HEK293 (cell line): ENCODE measurements at regions not wholly inside any gene's neighbourhood (a gene's known extent, or its start where the extent isn't known, plus 50 kb on each side); places are given as distances from the start of the nearest gene placed in this dataset.

ENCODE experiments used
- CTCF ChIA-PET: fragments of 350-600 bp; formaldehyde crosslinking; extraction: SDS; loops from one replicate; lab custom pipeline; 2021; ENCODE audit warnings: antibody characterized with exemption; lab: Yijun Ruan, JAX
- POLR2A ChIA-PET: fragments of 300-600 bp; formaldehyde crosslinking; extraction: SDS; loops from one replicate; lab custom pipeline; 2020; ENCODE audit warnings: antibody characterized with exemption, inconsistent platforms; lab: Yijun Ruan, JAX
- H3K27ac ChIP-seq: fragments of 200-500 bp; sonication (Bioruptor generic); 2 replicates; pipeline ENCODE4 v1.5.1; 2014; ENCODE audit warnings: low read depth, low read length, control low read depth, inconsistent platforms; ENCODE audit errors: extremely low read depth
- H3K36me3 ChIP-seq, 2 experiments: fragments of 200-500 bp in 1 of 2; sonication (Bioruptor generic) in 1 of 2; 1 replicate in 1 of 2; 2 replicates in 1 of 2; pipeline ENCODE4 v1.5.1; 2014 to 2017; ENCODE audit warnings: inconsistent platforms in 2 of 2, low read length in 2 of 2; ENCODE audit not compliant: control insufficient read depth in 2 of 2, insufficient read depth in 1 of 2
- H3K4me1 ChIP-seq: fragments of 200-500 bp; sonication (Bioruptor generic); 2 replicates; pipeline ENCODE4 v1.5.1; 2014; ENCODE audit warnings: mild to moderate bottlenecking, low read length, inconsistent platforms; ENCODE audit not compliant: control insufficient read depth, insufficient read depth
- H3K4me3 ChIP-seq: 2 replicates; pipeline ENCODE4 v1.5.1; 2011; ENCODE audit warnings: low read depth, mild to moderate bottlenecking, control low read depth, low read length, moderate library complexity
- H3K9me3 ChIP-seq: fragments of 200-500 bp; sonication (Bioruptor generic); 2 replicates; pipeline ENCODE4 v1.5.1; 2014; ENCODE audit warnings: low read depth, low read length, inconsistent platforms; ENCODE audit not compliant: control insufficient read depth, insufficient read depth
- BCL11B ChIP-seq: fragments of 450-650 bp; formaldehyde crosslinking; IDR thresholded peaks from 2 replicates; pipeline ENCODE4 v1.5.1; 2016; ENCODE audit warnings: low read depth, missing biosample characterization, missing genetic modification characterization
- FEZF1 ChIP-seq: fragments of 450-650 bp; formaldehyde crosslinking; IDR thresholded peaks from 2 replicates; pipeline ENCODE4 v1.5.1; 2016; ENCODE audit warnings: missing biosample characterization, missing genetic modification characterization
- OSR2 ChIP-seq: fragments of 450-650 bp; formaldehyde crosslinking; IDR thresholded peaks from 2 replicates; pipeline ENCODE4 v1.5.1; 2016; ENCODE audit warnings: missing biosample characterization, missing genetic modification characterization
- SALL2 ChIP-seq: fragments of 450-650 bp; formaldehyde crosslinking; IDR thresholded peaks from 2 replicates; pipeline ENCODE4 v1.5.0; 2017; ENCODE audit warnings: missing biosample characterization, mild to moderate bottlenecking, missing genetic modification characterization, borderline replicate concordance
- ZBTB7A ChIP-seq: fragments of 450-650 bp; formaldehyde crosslinking; IDR thresholded peaks from 2 replicates; pipeline ENCODE4 v1.5.1; 2016; ENCODE audit warnings: low read depth, missing biosample characterization, missing genetic modification characterization
- ZFP3 ChIP-seq: fragments of 450-650 bp; formaldehyde crosslinking; IDR thresholded peaks from 2 replicates; pipeline ENCODE4 v1.5.1; 2016; ENCODE audit warnings: low read depth, missing biosample characterization, missing genetic modification characterization
- ZNF174 ChIP-seq: fragments of 450-650 bp; formaldehyde crosslinking; IDR thresholded peaks from 2 replicates; pipeline ENCODE4 v1.5.0; 2017; ENCODE audit warnings: missing biosample characterization, mild to moderate bottlenecking, missing genetic modification characterization
- ZNF175 ChIP-seq: fragments of 450-650 bp; formaldehyde crosslinking; IDR thresholded peaks from 2 replicates; pipeline ENCODE4 v1.5.1; 2016; ENCODE audit warnings: missing biosample characterization, missing genetic modification characterization
- ZNF274 ChIP-seq, 2 experiments: fragments of 200-500 bp in 1 of 2; fragments of 450-650 bp in 1 of 2; sonication (Bioruptor generic) in 1 of 2; formaldehyde crosslinking in 1 of 2; IDR thresholded peaks; 2 replicates each; pipeline versions ENCODE4 v1.5.1 to v1.6.1; 2014 to 2016; ENCODE audit warnings: borderline replicate concordance in 1 of 2, inconsistent platforms in 1 of 2, low read length in 1 of 2, missing biosample characterization in 1 of 2, missing genetic modification characterization in 1 of 2
- ZNF423 ChIP-seq: fragments of 450-650 bp; formaldehyde crosslinking; IDR thresholded peaks from 2 replicates; pipeline ENCODE4 v1.5.1; 2016; ENCODE audit warnings: missing biosample characterization, missing genetic modification characterization
- ZNF529 ChIP-seq: fragments of 450-650 bp; formaldehyde crosslinking; IDR thresholded peaks from 2 replicates; pipeline ENCODE4 v1.5.1; 2017; ENCODE audit warnings: missing genetic modification characterization, missing biosample characterization; ENCODE audit not compliant: insufficient replicate concordance
- ZNF776 ChIP-seq: fragments of 450-650 bp; formaldehyde crosslinking; IDR thresholded peaks from 2 replicates; pipeline ENCODE4 v1.5.0; 2017; ENCODE audit warnings: missing biosample characterization, missing genetic modification characterization, borderline replicate concordance
- ZNF791 ChIP-seq: fragments of 450-650 bp; formaldehyde crosslinking; IDR thresholded peaks from 2 replicates; pipeline ENCODE4 v1.5.1; 2016; ENCODE audit warnings: missing biosample characterization, missing genetic modification characterization
- ZNF792 ChIP-seq: fragments of 450-650 bp; formaldehyde crosslinking; IDR thresholded peaks from 2 replicates; pipeline ENCODE4 v1.5.1; 2016; ENCODE audit warnings: missing biosample characterization, missing genetic modification characterization
- ZXDB ChIP-seq: fragments of 450-650 bp; formaldehyde crosslinking; IDR thresholded peaks from 2 replicates; pipeline ENCODE4 v1.5.1; 2016; ENCODE audit warnings: missing biosample characterization, missing genetic modification characterization
- TF ChIP-seq, protein P1 (sequence below): sonication (generic); formaldehyde crosslinking; IDR thresholded peaks from 2 replicates; pipeline ENCODE4 v1.8.1; 2022; ENCODE audit warnings: mild to moderate bottlenecking, moderate library complexity, missing genetic modification reagents
- TF ChIP-seq, protein P2 (sequence below): fragments of 450-650 bp; formaldehyde crosslinking; IDR thresholded peaks from 2 replicates; pipeline ENCODE4 v1.5.1; 2016; ENCODE audit warnings: missing biosample characterization, missing genetic modification characterization
- TF ChIP-seq, protein P3 (sequence below): fragments of 450-650 bp; formaldehyde crosslinking; IDR thresholded peaks from 2 replicates; pipeline ENCODE4 v1.5.1; 2016; ENCODE audit warnings: missing biosample characterization, missing genetic modification characterization, borderline replicate concordance
- TF ChIP-seq, protein P4 (sequence below): fragments of 450-650 bp; formaldehyde crosslinking; optimal IDR thresholded peaks from 2 replicates; pipeline ENCODE3; 2016; ENCODE audit warnings: missing biosample characterization, mild to moderate bottlenecking, missing genetic modification characterization
- TF ChIP-seq, protein P5 (sequence below): fragments of 450-650 bp; formaldehyde crosslinking; IDR thresholded peaks from 2 replicates; pipeline ENCODE4 v1.5.1; 2016; ENCODE audit warnings: missing biosample characterization, missing genetic modification characterization
- TF ChIP-seq, protein P6 (sequence below): fragments of 450-650 bp; formaldehyde crosslinking; IDR thresholded peaks from 2 replicates; pipeline ENCODE4 v1.5.1; 2016; ENCODE audit warnings: missing biosample characterization, missing genetic modification characterization

DNA sequence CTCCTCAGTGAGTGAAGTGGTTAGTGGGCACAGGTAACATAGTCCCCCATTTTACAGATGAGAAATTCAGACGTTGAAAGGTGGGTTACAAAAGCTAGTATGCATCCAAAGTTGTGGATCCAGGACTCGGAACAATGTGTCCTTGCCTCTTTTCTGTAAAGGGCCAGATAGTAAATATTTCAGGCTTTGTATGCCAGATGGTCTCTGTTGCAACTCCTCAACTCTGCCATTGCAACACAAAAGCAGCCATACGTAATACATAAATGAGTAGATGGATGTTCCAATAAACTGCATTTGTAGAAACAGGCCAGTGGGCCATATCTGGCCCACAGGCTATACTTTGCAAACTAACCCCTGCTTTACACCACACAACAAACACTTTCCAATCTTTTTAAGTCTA, 166.6 kb upstream of the PKDCC start (continued):
- TF ChIP-seq ZNF175 (tag by site-specific recombination) (no peak), ZNF174 (no peak), FEZF1 (no peak), ZNF274 (IDR thresholded peaks at IDR 0.05; ENCODE audit: low read length) (no peak), ZNF274 (tag by site-specific recombination; IDR thresholded peaks at IDR 0.05; ENCODE audit: borderline replicate concordance) (no peak)
- TF ChIP-seq, protein P1, sequence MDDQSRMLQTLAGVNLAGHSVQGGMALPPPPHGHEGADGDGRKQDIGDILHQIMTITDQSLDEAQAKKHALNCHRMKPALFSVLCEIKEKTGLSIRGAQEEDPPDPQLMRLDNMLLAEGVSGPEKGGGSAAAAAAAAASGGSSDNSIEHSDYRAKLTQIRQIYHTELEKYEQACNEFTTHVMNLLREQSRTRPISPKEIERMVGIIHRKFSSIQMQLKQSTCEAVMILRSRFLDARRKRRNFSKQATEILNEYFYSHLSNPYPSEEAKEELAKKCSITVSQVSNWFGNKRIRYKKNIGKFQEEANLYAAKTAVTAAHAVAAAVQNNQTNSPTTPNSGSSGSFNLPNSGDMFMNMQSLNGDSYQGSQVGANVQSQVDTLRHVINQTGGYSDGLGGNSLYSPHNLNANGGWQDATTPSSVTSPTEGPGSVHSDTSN (CRISPR knock-in tag) = no peak
- TF ChIP-seq, protein P2, sequence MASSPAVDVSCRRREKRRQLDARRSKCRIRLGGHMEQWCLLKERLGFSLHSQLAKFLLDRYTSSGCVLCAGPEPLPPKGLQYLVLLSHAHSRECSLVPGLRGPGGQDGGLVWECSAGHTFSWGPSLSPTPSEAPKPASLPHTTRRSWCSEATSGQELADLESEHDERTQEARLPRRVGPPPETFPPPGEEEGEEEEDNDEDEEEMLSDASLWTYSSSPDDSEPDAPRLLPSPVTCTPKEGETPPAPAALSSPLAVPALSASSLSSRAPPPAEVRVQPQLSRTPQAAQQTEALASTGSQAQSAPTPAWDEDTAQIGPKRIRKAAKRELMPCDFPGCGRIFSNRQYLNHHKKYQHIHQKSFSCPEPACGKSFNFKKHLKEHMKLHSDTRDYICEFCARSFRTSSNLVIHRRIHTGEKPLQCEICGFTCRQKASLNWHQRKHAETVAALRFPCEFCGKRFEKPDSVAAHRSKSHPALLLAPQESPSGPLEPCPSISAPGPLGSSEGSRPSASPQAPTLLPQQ = no peak
- TF ChIP-seq, protein P3, sequence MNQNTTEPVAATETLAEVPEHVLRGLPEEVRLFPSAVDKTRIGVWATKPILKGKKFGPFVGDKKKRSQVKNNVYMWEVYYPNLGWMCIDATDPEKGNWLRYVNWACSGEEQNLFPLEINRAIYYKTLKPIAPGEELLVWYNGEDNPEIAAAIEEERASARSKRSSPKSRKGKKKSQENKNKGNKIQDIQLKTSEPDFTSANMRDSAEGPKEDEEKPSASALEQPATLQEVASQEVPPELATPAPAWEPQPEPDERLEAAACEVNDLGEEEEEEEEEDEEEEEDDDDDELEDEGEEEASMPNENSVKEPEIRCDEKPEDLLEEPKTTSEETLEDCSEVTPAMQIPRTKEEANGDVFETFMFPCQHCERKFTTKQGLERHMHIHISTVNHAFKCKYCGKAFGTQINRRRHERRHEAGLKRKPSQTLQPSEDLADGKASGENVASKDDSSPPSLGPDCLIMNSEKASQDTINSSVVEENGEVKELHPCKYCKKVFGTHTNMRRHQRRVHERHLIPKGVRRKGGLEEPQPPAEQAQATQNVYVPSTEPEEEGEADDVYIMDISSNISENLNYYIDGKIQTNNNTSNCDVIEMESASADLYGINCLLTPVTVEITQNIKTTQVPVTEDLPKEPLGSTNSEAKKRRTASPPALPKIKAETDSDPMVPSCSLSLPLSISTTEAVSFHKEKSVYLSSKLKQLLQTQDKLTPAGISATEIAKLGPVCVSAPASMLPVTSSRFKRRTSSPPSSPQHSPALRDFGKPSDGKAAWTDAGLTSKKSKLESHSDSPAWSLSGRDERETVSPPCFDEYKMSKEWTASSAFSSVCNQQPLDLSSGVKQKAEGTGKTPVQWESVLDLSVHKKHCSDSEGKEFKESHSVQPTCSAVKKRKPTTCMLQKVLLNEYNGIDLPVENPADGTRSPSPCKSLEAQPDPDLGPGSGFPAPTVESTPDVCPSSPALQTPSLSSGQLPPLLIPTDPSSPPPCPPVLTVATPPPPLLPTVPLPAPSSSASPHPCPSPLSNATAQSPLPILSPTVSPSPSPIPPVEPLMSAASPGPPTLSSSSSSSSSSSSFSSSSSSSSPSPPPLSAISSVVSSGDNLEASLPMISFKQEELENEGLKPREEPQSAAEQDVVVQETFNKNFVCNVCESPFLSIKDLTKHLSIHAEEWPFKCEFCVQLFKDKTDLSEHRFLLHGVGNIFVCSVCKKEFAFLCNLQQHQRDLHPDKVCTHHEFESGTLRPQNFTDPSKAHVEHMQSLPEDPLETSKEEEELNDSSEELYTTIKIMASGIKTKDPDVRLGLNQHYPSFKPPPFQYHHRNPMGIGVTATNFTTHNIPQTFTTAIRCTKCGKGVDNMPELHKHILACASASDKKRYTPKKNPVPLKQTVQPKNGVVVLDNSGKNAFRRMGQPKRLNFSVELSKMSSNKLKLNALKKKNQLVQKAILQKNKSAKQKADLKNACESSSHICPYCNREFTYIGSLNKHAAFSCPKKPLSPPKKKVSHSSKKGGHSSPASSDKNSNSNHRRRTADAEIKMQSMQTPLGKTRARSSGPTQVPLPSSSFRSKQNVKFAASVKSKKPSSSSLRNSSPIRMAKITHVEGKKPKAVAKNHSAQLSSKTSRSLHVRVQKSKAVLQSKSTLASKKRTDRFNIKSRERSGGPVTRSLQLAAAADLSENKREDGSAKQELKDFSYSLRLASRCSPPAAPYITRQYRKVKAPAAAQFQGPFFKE (tag by site-specific recombination) = no peak
- TF ChIP-seq, all 188 proteins: peak for 0

DNA sequence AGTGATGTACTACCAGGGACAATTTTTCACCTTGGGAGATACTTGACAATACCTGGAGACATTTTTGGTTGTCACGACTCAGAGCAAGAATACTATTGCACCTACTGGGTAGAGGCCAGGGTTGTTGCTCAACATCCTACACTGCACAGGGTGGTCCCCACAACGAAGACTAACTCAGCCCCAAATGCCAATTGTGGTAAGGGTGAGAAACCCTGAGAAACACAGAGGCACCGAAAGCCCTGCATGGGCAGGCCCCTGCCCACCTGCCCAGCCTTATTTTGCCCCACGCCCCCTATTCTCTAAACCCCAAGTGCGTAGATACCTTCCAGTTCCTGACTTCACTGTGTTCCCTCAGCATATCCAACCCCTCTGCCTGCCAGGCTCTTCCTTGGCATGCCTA, 163.1 kb upstream of the PKDCC start:
- CTCF ChIA-PET = interaction anchor here (1.0 to 4.1 kb wide), 3 partner anchors 14 to 202 kb away, joined by 3 to 13 read pairs (median 7); no protein-coding TSS in a partner anchor
- H3K9me3 ChIP-seq = no peaks in the 10 kb centered on the region
- H3K27ac ChIP-seq = no peak overlapping the region
- H3K4me3 ChIP-seq = no peak overlapping the region
- POLR2A ChIA-PET = no interaction called here
- peaks cover 4% of the 10 kb centered on the region for H3K4me1 ChIP-seq
- no peaks in the 10 kb centered on the region for H3K36me3 ChIP-seq
- TF ChIP-seq, protein P4, sequence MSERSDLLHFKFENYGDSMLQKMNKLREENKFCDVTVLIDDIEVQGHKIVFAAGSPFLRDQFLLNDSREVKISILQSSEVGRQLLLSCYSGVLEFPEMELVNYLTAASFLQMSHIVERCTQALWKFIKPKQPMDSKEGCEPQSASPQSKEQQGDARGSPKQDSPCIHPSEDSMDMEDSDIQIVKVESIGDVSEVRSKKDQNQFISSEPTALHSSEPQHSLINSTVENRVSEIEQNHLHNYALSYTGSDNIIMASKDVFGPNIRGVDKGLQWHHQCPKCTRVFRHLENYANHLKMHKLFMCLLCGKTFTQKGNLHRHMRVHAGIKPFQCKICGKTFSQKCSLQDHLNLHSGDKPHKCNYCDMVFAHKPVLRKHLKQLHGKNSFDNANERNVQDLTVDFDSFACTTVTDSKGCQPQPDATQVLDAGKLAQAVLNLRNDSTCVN = no peak
- TF ChIP-seq ZNF776 (tag by site-specific recombination) (no peak), ZNF423 (no peak), SALL2 (tag by site-specific recombination) (no peak), BCL11B (tag by site-specific recombination) (no peak), ZXDB (no peak), ZNF791 (tag by site-specific recombination) (no peak), ZNF792 (tag by site-specific recombination) (no peak), ZFP3 (no peak), OSR2 (tag by site-specific recombination) (no peak), ZNF529 (tag by site-specific recombination) (no peak), ZBTB7A (tag by site-specific recombination) (no peak)
- TF ChIP-seq, protein P5, sequence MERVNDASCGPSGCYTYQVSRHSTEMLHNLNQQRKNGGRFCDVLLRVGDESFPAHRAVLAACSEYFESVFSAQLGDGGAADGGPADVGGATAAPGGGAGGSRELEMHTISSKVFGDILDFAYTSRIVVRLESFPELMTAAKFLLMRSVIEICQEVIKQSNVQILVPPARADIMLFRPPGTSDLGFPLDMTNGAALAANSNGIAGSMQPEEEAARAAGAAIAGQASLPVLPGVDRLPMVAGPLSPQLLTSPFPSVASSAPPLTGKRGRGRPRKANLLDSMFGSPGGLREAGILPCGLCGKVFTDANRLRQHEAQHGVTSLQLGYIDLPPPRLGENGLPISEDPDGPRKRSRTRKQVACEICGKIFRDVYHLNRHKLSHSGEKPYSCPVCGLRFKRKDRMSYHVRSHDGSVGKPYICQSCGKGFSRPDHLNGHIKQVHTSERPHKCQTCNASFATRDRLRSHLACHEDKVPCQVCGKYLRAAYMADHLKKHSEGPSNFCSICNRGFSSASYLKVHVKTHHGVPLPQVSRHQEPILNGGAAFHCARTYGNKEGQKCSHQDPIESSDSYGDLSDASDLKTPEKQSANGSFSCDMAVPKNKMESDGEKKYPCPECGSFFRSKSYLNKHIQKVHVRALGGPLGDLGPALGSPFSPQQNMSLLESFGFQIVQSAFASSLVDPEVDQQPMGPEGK = no peak
- TF ChIP-seq, protein P6, sequence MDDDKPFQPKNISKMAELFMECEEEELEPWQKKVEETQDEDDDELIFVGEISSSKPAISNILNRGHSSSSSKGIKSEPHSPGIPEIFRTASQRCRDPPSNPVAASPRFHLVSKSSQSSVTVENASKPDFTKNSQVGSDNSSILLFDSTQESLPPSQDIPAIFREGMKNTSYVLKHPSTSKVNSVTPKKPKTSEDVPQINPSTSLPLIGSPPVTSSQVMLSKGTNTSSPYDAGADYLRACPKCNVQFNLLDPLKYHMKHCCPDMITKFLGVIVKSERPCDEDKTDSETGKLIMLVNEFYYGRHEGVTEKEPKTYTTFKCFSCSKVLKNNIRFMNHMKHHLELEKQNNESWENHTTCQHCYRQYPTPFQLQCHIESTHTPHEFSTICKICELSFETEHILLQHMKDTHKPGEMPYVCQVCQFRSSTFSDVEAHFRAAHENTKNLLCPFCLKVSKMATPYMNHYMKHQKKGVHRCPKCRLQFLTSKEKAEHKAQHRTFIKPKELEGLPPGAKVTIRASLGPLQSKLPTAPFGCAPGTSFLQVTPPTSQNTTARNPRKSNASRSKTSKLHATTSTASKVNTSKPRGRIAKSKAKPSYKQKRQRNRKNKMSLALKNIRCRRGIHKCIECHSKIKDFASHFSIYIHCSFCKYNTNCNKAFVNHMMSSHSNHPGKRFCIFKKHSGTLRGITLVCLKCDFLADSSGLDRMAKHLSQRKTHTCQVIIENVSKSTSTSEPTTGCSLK = no peak
